ENCODE measurements at regions not wholly inside any gene's neighbourhood (a gene's known extent, or its start where the extent isn't known, plus 50 kb on each side); places are given as distances from the start of the nearest gene placed in this dataset.
"Not testable (repeated sequence)": the region's sequence is repeated elsewhere in the genome, so short reads cannot be mapped to it uniquely, and the experiment has no call there.

- Histone ChIP-seq H3K36me3 (ENCODE audit: control insufficient read depth, insufficient read depth, low read length) (no peaks in the 10 kb centered on the region), H3K4me3 (ENCODE audit: insufficient read depth, low read depth, low read length) (no peak overlapping the region), H3K9me3 (ENCODE audit: control insufficient read depth, low read length) (no peaks in the 10 kb centered on the region), H3K4me1 (ENCODE audit: control insufficient read depth, insufficient read depth, low read length) (peaks cover 35% of the 10 kb centered on the region), H3K27me3 (ENCODE audit: control insufficient read depth, insufficient read depth, low read length, poor library complexity, severe bottlenecking) (peaks cover 19% of the 10 kb centered on the region), H3K27ac (ENCODE audit: insufficient read depth, low read depth, low read length, poor library complexity, severe bottlenecking) (no peak overlapping the region)
- 90 to 93% methylated on average over 32 to 36 of the region's 42 CpGs for WGBS, 2 experiments
Measured at GRCh38 chr9:89680547-89681467, 76.0 kb downstream of the GADD45G start.

- H3K4me1 ChIP-seq (ENCODE audit: control insufficient read depth, insufficient read depth, low read length), result peaks cover 28% of the 10 kb centered on the region
- H3K4me3 ChIP-seq (ENCODE audit: insufficient read depth, low read depth, low read length); H3K9me3 ChIP-seq (ENCODE audit: control insufficient read depth, low read length); H3K27ac ChIP-seq (ENCODE audit: insufficient read depth, low read depth, low read length, poor library complexity, severe bottlenecking); H3K36me3 ChIP-seq (ENCODE audit: control insufficient read depth, insufficient read depth, low read length): not testable (repeated sequence)
- peaks cover 15% of the 10 kb centered on the region for H3K27me3 ChIP-seq (ENCODE audit: control insufficient read depth, insufficient read depth, low read length, poor library complexity, severe bottlenecking)
- 97 to 99% methylated on average over 5 to 6 of the region's 17 CpGs for WGBS, 2 experiments
Measured at GRCh38 chr9:89681468-89681859, 76.7 kb downstream of the GADD45G start.

- Histone ChIP-seq H3K27me3 (ENCODE audit: control insufficient read depth, insufficient read depth, low read length, poor library complexity, severe bottlenecking) (peaks cover 11% of the 10 kb centered on the region), H3K36me3 (ENCODE audit: control insufficient read depth, insufficient read depth, low read length) (no peaks in the 10 kb centered on the region), H3K27ac (ENCODE audit: insufficient read depth, low read depth, low read length, poor library complexity, severe bottlenecking) (no peak overlapping the region), H3K9me3 (ENCODE audit: control insufficient read depth, low read length) (no peaks in the 10 kb centered on the region), H3K4me1 (ENCODE audit: control insufficient read depth, insufficient read depth, low read length) (peaks cover 7% of the 10 kb centered on the region), H3K4me3 (ENCODE audit: insufficient read depth, low read depth, low read length) (no peak overlapping the region)
- WGBS, 2 experiments, result 90 to 94% methylated on average over 6 of the region's 6 CpGs
Measured at GRCh38 chr9:89683626-89684025, 78.8 kb downstream of the GADD45G start.

GRCh38 chr9:89684218-89684617 lies 79.4 kb downstream of the GADD45G start:
- Histone ChIP-seq H3K4me3 (ENCODE audit: insufficient read depth, low read depth, low read length) (no peak overlapping the region), H3K27me3 (ENCODE audit: control insufficient read depth, insufficient read depth, low read length, poor library complexity, severe bottlenecking) (peaks cover 11% of the 10 kb centered on the region), H3K36me3 (ENCODE audit: control insufficient read depth, insufficient read depth, low read length) (no peaks in the 10 kb centered on the region), H3K9me3 (ENCODE audit: control insufficient read depth, low read length) (no peaks in the 10 kb centered on the region), H3K4me1 (ENCODE audit: control insufficient read depth, insufficient read depth, low read length) (peaks cover 1% of the 10 kb centered on the region), H3K27ac (ENCODE audit: insufficient read depth, low read depth, low read length, poor library complexity, severe bottlenecking) (no peak overlapping the region)
- 90 to 91% methylated on average over 4 of the region's 4 CpGs for WGBS, 2 experiments

- Histone ChIP-seq H3K27me3 (ENCODE audit: control insufficient read depth, insufficient read depth, low read length, poor library complexity, severe bottlenecking) (peaks cover 6% of the 10 kb centered on the region), H3K4me1 (ENCODE audit: control insufficient read depth, insufficient read depth, low read length) (no peaks in the 10 kb centered on the region), H3K9me3 (ENCODE audit: control insufficient read depth, low read length) (no peaks in the 10 kb centered on the region), H3K4me3 (ENCODE audit: insufficient read depth, low read depth, low read length) (no peak overlapping the region), H3K36me3 (ENCODE audit: control insufficient read depth, insufficient read depth, low read length) (no peaks in the 10 kb centered on the region), H3K27ac (ENCODE audit: insufficient read depth, low read depth, low read length, poor library complexity, severe bottlenecking) (no peak overlapping the region)
- 94 to 95% methylated on average over 18 of the region's 18 CpGs for WGBS, 2 experiments
Measured at GRCh38 chr9:89684912-89685636, 80.3 kb downstream of the GADD45G start.

GRCh38 chr9:89685698-89686097 lies 80.9 kb downstream of the GADD45G start:
- Histone ChIP-seq H3K36me3 (ENCODE audit: control insufficient read depth, insufficient read depth, low read length) (no peaks in the 10 kb centered on the region), H3K4me1 (ENCODE audit: control insufficient read depth, insufficient read depth, low read length) (no peaks in the 10 kb centered on the region), H3K4me3 (ENCODE audit: insufficient read depth, low read depth, low read length) (no peak overlapping the region), H3K27me3 (ENCODE audit: control insufficient read depth, insufficient read depth, low read length, poor library complexity, severe bottlenecking) (peaks cover 6% of the 10 kb centered on the region), H3K27ac (ENCODE audit: insufficient read depth, low read depth, low read length, poor library complexity, severe bottlenecking) (no peak overlapping the region), H3K9me3 (ENCODE audit: control insufficient read depth, low read length) (no peaks in the 10 kb centered on the region)
- WGBS, 2 experiments, result 94 to 95% methylated on average over 9 of the region's 9 CpGs

GRCh38 chr9:89686126-89686525 lies 81.3 kb downstream of the GADD45G start:
- Histone ChIP-seq H3K9me3 (ENCODE audit: control insufficient read depth, low read length) (no peaks in the 10 kb centered on the region), H3K27me3 (ENCODE audit: control insufficient read depth, insufficient read depth, low read length, poor library complexity, severe bottlenecking) (peaks cover 6% of the 10 kb centered on the region), H3K27ac (ENCODE audit: insufficient read depth, low read depth, low read length, poor library complexity, severe bottlenecking) (no peak overlapping the region), H3K4me3 (ENCODE audit: insufficient read depth, low read depth, low read length) (no peak overlapping the region), H3K4me1 (ENCODE audit: control insufficient read depth, insufficient read depth, low read length) (no peaks in the 10 kb centered on the region), H3K36me3 (ENCODE audit: control insufficient read depth, insufficient read depth, low read length) (no peaks in the 10 kb centered on the region)
- WGBS, 2 experiments, result 66 to 76% methylated on average over 5 of the region's 5 CpGs

- 93% methylated on average over 4 of the region's 4 CpGs for WGBS, 2 experiments
- Histone ChIP-seq H3K27ac (ENCODE audit: insufficient read depth, low read depth, low read length, poor library complexity, severe bottlenecking) (no peak overlapping the region), H3K4me3 (ENCODE audit: insufficient read depth, low read depth, low read length) (no peak overlapping the region), H3K27me3 (ENCODE audit: control insufficient read depth, insufficient read depth, low read length, poor library complexity, severe bottlenecking) (peaks cover 6% of the 10 kb centered on the region), H3K36me3 (ENCODE audit: control insufficient read depth, insufficient read depth, low read length) (no peaks in the 10 kb centered on the region), H3K9me3 (ENCODE audit: control insufficient read depth, low read length) (no peaks in the 10 kb centered on the region), H3K4me1 (ENCODE audit: control insufficient read depth, insufficient read depth, low read length) (no peaks in the 10 kb centered on the region)
Measured at GRCh38 chr9:89686621-89687020, 81.8 kb downstream of the GADD45G start.

- Histone ChIP-seq H3K9me3 (ENCODE audit: control insufficient read depth, low read length) (no peaks in the 10 kb centered on the region), H3K27ac (ENCODE audit: insufficient read depth, low read depth, low read length, poor library complexity, severe bottlenecking) (no peak overlapping the region), H3K4me3 (ENCODE audit: insufficient read depth, low read depth, low read length) (no peak overlapping the region), H3K4me1 (ENCODE audit: control insufficient read depth, insufficient read depth, low read length) (no peaks in the 10 kb centered on the region), H3K36me3 (ENCODE audit: control insufficient read depth, insufficient read depth, low read length) (no peaks in the 10 kb centered on the region), H3K27me3 (ENCODE audit: control insufficient read depth, insufficient read depth, low read length, poor library complexity, severe bottlenecking) (peaks cover 6% of the 10 kb centered on the region)
- 89 to 90% methylated on average over 3 of the region's 3 CpGs for WGBS, 2 experiments
Measured at GRCh38 chr9:89687188-89687587, 82.4 kb downstream of the GADD45G start.

GRCh38 chr9:89687848-89688247 lies 83.0 kb downstream of the GADD45G start:
- 83 to 88% methylated on average over 6 of the region's 6 CpGs for WGBS, 2 experiments
- no peaks in the 10 kb centered on the region for H3K36me3 ChIP-seq (ENCODE audit: control insufficient read depth, insufficient read depth, low read length)
- H3K4me1 ChIP-seq (ENCODE audit: control insufficient read depth, insufficient read depth, low read length), result no peaks in the 10 kb centered on the region
- H3K9me3 ChIP-seq (ENCODE audit: control insufficient read depth, low read length), result no peaks in the 10 kb centered on the region
- H3K4me3 ChIP-seq (ENCODE audit: insufficient read depth, low read depth, low read length), result no peak overlapping the region
- H3K27ac ChIP-seq (ENCODE audit: insufficient read depth, low read depth, low read length, poor library complexity, severe bottlenecking), result no peak overlapping the region
- H3K27me3 ChIP-seq (ENCODE audit: control insufficient read depth, insufficient read depth, low read length, poor library complexity, severe bottlenecking), result peaks cover 6% of the 10 kb centered on the region
